Tibial nerve (tissue), 4 donors: ENCODE measurements at regions not wholly inside any gene's neighbourhood (a gene's known extent, or its start where the extent isn't known, plus 50 kb on each side); places are given as distances from the start of the nearest gene placed in this dataset.
A peak's percentile ranks its signal among the peaks of the same experiment; 100 is the strongest.

ENCODE experiments used
- DNase-seq, 2 donors: peaks; one replicate each; pipeline ENCODE4 v3.0.0-alpha.2; 2019; ENCODE audit warnings: low spot score in 2 of 2
- H3K27ac ChIP-seq, 4 donors: fragments of 200-600 bp; sonication (generic) in 3 of 4; one replicate each; pipeline ENCODE4 v1.5.1; 2017 to 2019; ENCODE audit warnings: mild to moderate bottlenecking in 1 of 4
- H3K27me3 ChIP-seq, 2 donors: fragments of 200-600 bp; sonication (generic) in 1 of 2; one replicate each; pipeline versions ENCODE4 v1.5.1 to v1.6.0; 2017 to 2019
- H3K36me3 ChIP-seq, 3 donors: fragments of 200-600 bp; sonication (generic); one replicate each; pipeline ENCODE4 v1.5.1; 2018 to 2019
- H3K4me1 ChIP-seq, 4 donors: fragments of 200-600 bp; sonication (generic) in 3 of 4; one replicate each; pipeline ENCODE4 v1.5.1; 2017 to 2019
- H3K4me3 ChIP-seq, 4 donors: fragments of 200-600 bp; sonication (generic) in 3 of 4; one replicate each; pipeline ENCODE4 v1.5.1; 2017 to 2019; ENCODE audit warnings: mild to moderate bottlenecking in 1 of 4, moderate library complexity in 1 of 4
- H3K9me3 ChIP-seq, 4 donors: fragments of 200-600 bp; sonication (generic) in 3 of 4; one replicate each; pipeline ENCODE4 v1.5.1; 2017 to 2019
- EP300 ChIP-seq, 2 donors: sonication (generic); formaldehyde crosslinking; IDR thresholded peaks; one replicate each; pipeline ENCODE4 v1.6.1; 2017; ENCODE audit warnings: antibody characterized with exemption in 2 of 2, mild to moderate bottlenecking in 1 of 2
- POLR2A ChIP-seq, 2 donors: fragments of 450-650 bp; IDR thresholded peaks; one replicate each; pipeline ENCODE4 v1.6.1; 2017; ENCODE audit warnings: antibody characterized with exemption in 2 of 2, mild to moderate bottlenecking in 2 of 2, moderate library complexity in 2 of 2
- WGBS, 2 donors: methylation state at CpG; one replicate each; pipeline ENCODE4 v1.1.5; 2018; 5-methylcytosine and 5-hydroxymethylcytosine counted together
- TF ChIP-seq, protein P1 (sequence below), 5 experiments: fragments of 200-600 bp in 3 of 5; fragments of 450-650 bp in 2 of 5; sonication (generic) in 3 of 5; IDR thresholded peaks; one replicate each; pipeline ENCODE4 v1.5.1; 2016 to 2019; ENCODE audit warnings: antibody characterized with exemption in 5 of 5, mild to moderate bottlenecking in 3 of 5, moderate library complexity in 2 of 5

- TF ChIP-seq, protein P1, sequence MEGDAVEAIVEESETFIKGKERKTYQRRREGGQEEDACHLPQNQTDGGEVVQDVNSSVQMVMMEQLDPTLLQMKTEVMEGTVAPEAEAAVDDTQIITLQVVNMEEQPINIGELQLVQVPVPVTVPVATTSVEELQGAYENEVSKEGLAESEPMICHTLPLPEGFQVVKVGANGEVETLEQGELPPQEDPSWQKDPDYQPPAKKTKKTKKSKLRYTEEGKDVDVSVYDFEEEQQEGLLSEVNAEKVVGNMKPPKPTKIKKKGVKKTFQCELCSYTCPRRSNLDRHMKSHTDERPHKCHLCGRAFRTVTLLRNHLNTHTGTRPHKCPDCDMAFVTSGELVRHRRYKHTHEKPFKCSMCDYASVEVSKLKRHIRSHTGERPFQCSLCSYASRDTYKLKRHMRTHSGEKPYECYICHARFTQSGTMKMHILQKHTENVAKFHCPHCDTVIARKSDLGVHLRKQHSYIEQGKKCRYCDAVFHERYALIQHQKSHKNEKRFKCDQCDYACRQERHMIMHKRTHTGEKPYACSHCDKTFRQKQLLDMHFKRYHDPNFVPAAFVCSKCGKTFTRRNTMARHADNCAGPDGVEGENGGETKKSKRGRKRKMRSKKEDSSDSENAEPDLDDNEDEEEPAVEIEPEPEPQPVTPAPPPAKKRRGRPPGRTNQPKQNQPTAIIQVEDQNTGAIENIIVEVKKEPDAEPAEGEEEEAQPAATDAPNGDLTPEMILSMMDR (IDR thresholded peaks at IDR 0.05): no peak
- TF ChIP-seq EP300 (IDR thresholded peaks at IDR 0.05): no peak
- no peak for TF ChIP-seq POLR2A (IDR thresholded peaks at IDR 0.05)
- H3K4me3 ChIP-seq: no peak overlapping the region
- no peaks in the 10 kb centered on the region for H3K27me3 ChIP-seq
- DNase-seq: no peak
- peaks cover 0 to 38% (median 10%) of the 10 kb centered on the region in 4 donors for H3K4me1 ChIP-seq
- no peaks in the 10 kb centered on the region for H3K36me3 ChIP-seq
- 95 to 96% methylated on average over 5 of the region's 5 CpGs for WGBS, 2 donors
- H3K9me3 ChIP-seq: no peaks in the 10 kb centered on the region
- H3K27ac ChIP-seq: peak overlapping the region in 2 of 4 donors; percentile 47 to 82
Measured at GRCh38 chr2:111660811-111661210, 223.2 kb downstream of the ANAPC1 start.

DNA sequence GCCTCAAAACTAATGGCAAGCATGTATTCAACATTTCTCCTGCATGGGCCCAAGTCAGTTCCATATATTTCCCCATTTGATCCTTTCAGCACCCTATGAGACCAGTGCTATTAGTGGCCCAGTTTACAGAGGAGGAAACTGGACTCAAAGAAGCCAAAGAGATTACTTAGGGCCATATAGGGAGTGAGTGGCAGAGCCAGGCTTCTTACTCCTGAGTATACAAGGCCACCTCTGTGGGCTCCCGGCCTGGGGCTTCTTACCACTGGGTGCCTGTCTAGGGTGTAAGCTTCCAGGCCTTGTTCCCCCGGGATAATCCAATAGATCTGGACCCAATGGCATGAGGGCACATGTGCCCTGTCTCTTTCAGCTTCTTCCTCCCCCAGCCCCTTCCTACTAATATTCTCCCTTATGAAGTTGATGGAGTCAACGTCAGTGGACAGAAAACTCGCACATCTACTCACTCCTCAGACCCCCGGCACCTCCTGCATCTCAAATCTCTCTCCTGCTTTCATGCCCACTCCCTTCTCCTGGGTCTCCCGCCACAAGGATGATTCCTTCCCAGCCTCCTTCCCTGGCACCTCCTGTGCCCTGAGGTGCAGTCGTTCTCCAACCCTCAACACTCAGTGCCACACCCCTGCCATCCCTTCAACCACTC is 222.6 kb downstream of the ANAPC1 start:
- no peak for DNase-seq
- 97% methylated on average over 7 of the region's 7 CpGs for WGBS, 2 donors
- no peak overlapping the region for H3K27ac ChIP-seq
- H3K4me1 ChIP-seq: peaks cover 0 to 38% (median 10%) of the 10 kb centered on the region in 4 donors
- H3K27me3 ChIP-seq: no peaks in the 10 kb centered on the region
- no peaks in the 10 kb centered on the region for H3K9me3 ChIP-seq
- H3K4me3 ChIP-seq: no peak overlapping the region
- no peak for TF ChIP-seq POLR2A (IDR thresholded peaks at IDR 0.05)
- TF ChIP-seq, protein P1 (IDR thresholded peaks at IDR 0.05): no peak
- no peaks in the 10 kb centered on the region for H3K36me3 ChIP-seq

- 62 to 74% methylated on average over 6 of the region's 6 CpGs for WGBS, 2 donors
- H3K27ac ChIP-seq: no peak overlapping the region
- no peaks in the 10 kb centered on the region for H3K27me3 ChIP-seq
- TF ChIP-seq EP300 (IDR thresholded peaks at IDR 0.05) (no peak), POLR2A (IDR thresholded peaks at IDR 0.05) (no peak)
- TF ChIP-seq, protein P1 (IDR thresholded peaks at IDR 0.05): no peak
- no peaks in the 10 kb centered on the region for H3K9me3 ChIP-seq
- DNase-seq: no peak
- peaks cover 0 to 38% (median 10%) of the 10 kb centered on the region in 4 donors for H3K4me1 ChIP-seq
- H3K4me3 ChIP-seq: no peak overlapping the region
- no peaks in the 10 kb centered on the region for H3K36me3 ChIP-seq
Measured at GRCh38 chr2:111662039-111662770, 221.8 kb downstream of the ANAPC1 start.

DNA sequence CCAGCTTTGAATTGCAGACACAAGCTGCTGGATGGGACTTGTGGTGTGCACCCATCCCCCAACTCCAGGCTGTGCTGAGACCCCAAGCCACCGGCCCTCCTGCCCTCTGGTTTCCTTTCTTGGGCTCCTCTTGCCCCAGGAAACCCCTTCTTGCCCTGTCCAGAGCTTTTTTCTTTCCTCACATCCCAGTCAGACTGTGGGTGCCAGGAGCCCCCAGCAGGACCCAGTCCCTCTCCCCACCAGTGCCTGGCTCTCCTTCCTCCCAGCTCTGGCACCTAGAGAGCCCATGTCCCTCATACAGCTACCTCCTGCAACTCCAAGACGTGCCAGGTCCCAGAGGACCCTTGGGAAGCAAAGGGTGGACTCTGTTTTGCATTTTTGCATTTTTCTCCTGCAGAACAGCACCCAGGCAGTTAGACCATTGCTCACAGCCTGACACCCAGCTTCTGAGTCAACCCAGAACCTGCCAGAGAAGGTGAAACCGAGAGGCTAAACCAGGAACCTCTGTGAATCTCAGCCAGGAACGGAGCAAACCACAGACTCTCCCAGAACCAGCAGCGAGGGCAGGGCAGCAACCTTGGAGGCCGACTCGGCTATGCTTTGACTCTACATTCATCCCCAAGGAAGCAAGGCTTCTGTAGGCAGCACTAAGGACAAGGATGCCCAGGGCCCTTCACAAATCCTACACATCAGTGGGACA is 221.1 kb downstream of the ANAPC1 start:
- no peaks in the 10 kb centered on the region for H3K36me3 ChIP-seq
- no peak for DNase-seq

More for the DNA sequence above, 221.1 kb downstream of the ANAPC1 start:
- 63 to 67% methylated on average over 6 to 7 of the region's 7 CpGs for WGBS, 2 donors
- Histone ChIP-seq H3K9me3 (no peaks in the 10 kb centered on the region), H3K27me3 (no peaks in the 10 kb centered on the region), H3K27ac (no peak overlapping the region), H3K4me1 (peaks cover 0 to 38% (median 10%) of the 10 kb centered on the region in 4 donors), H3K4me3 (no peak overlapping the region)
- no peak for TF ChIP-seq EP300 (IDR thresholded peaks at IDR 0.05)
- TF ChIP-seq POLR2A (IDR thresholded peaks at IDR 0.05): no peak
- TF ChIP-seq, protein P1 (IDR thresholded peaks at IDR 0.05): no peak
